ENCODE measurements at regions not wholly inside any gene's neighbourhood (a gene's known extent, or its start where the extent isn't known, plus 50 kb on each side); places are given as distances from the start of the nearest gene placed in this dataset.

DNA sequence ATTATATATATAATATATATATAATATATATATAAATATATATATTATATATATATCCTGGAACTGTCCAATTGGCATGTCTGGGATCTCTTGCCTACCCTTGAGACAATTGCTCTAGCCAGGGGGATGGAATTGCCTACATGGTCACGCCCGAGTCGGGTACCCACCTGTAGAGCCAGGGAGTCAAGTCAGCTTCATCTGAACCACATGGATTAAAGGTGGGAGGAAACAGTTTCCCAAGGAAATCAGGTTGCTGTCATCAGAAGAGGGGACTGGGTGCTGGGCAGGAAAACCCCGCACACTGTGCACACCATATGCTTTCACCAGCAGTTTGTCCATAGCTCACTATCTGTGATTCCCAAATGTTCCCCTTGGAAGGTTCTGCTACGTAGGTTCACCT, 252.5 kb upstream of the NOX3 start:
- TF ChIP-seq, protein P1, sequence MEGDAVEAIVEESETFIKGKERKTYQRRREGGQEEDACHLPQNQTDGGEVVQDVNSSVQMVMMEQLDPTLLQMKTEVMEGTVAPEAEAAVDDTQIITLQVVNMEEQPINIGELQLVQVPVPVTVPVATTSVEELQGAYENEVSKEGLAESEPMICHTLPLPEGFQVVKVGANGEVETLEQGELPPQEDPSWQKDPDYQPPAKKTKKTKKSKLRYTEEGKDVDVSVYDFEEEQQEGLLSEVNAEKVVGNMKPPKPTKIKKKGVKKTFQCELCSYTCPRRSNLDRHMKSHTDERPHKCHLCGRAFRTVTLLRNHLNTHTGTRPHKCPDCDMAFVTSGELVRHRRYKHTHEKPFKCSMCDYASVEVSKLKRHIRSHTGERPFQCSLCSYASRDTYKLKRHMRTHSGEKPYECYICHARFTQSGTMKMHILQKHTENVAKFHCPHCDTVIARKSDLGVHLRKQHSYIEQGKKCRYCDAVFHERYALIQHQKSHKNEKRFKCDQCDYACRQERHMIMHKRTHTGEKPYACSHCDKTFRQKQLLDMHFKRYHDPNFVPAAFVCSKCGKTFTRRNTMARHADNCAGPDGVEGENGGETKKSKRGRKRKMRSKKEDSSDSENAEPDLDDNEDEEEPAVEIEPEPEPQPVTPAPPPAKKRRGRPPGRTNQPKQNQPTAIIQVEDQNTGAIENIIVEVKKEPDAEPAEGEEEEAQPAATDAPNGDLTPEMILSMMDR (IDR thresholded peaks at IDR 0.05; ENCODE audit: poor library complexity, severe bottlenecking), result no peak
- no peak for TF ChIP-seq SMC3 (conservative IDR thresholded peaks at IDR 0.05; ENCODE audit: poor library complexity)
- no peak for TF ChIP-seq TAF1 (IDR thresholded peaks at IDR 0.05; ENCODE audit: low read depth)

Measured in neural cell (in vitro differentiated cells).